Stimulated activated CD4-positive, alpha-beta T cell treated with anti-CD3 and anti-CD28 coated beads, Interleukin-2, amount 100 ng/mL, for 24 hours (primary cell): ENCODE measurements at regions not wholly inside any gene's neighbourhood (a gene's known extent, or its start where the extent isn't known, plus 50 kb on each side); places are given as distances from the start of the nearest gene placed in this dataset.

ENCODE experiments used
- DNase-seq, 2 donors: peaks; one replicate each; pipeline ENCODE4 v3.0.0-alpha.2; 2020

DNA sequence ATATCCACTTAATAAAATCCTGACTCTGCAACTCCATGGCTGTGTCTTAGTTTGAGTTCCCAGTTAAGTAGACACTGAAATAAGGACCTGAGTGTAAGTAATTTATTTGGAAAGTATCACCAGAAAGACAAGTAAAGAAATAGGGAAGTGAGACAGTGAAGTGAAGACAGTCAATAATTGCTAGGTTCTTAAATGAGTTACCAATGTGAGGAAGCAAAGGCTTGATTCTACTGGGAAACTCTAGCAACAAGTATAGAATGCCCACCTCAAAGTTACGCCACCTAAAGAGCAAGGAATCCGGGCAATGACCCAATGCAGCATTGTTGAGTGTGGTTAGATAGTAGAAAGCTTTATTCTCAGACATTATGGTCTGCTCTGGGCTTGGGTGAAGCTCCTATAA, 383.9 kb downstream of the TLR4 start:
- no peak for DNase-seq

DNA sequence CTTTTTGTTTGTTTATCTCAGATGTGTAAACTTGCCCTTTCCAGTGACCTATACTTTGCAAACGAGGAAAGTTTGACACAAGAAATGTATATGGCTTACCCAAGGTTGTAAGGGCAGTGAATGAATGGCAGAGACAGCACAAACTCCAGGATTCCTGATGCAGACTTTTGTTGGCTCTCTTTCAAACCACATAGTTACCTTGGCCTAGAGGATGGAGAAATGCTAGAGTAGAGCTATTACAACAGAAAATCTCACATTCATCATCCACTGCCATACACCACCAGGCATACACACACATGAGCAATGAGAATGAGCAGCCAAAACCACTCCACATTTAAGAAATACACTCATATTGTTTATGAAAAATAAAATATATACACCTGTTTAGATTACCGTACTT, 387.0 kb downstream of the TLR4 start:
- DNase-seq: no peak

DNA sequence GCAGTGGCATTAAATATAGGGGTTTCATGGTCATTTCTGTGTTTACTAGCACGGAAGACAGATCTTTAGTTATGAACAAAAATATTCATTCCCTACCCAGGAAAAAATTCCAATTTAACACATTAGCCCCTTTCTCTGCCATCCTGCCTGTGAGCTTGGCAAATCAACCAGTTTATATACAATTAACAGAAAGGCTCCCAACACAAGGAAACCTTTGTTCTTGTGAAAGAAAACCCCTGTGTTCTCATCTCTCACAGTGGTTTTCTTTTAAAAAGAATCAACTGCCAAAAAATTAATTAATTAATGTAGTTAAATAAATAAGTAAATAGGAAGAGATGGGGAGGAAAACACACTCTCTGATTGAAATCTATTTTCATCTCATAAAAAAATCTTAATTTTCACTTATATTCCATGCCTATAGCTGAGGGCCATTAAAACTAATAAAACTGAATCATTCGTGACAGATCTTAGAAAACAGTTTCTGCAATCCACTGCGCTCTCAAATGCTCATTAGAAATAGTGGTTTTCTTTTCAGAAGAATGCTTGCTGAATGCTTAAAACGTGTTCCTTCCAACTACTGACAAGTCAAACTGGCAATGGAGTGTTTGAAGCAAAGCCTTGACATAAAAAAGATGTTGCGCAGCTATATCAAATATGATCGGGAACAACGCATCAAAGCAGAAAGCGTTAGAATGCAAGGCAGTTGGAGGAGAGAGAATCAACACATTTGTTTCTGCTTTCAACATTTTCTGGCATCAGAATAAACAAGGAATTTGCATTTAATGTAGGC, 387.7 kb downstream of the TLR4 start:
- no peak for DNase-seq

DNA sequence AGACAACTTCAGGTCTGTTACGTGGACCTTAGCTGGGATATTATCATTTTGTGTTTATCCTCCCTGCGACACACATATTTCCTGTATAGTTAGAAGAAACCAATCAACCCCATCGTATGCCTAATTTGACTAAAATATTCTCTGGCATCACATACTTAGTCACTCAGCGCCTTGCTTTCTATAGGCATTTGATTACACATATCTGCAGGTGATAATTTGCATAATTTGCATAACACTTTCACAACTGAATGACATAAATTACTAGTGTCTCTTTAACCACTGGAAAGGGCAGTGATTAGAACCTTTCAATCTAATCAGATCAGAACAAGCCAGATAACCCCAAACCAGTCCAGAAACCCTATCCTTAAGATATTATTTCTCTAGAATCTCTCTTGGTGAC, 390.2 kb downstream of the TLR4 start:
- DNase-seq: no peak

DNA sequence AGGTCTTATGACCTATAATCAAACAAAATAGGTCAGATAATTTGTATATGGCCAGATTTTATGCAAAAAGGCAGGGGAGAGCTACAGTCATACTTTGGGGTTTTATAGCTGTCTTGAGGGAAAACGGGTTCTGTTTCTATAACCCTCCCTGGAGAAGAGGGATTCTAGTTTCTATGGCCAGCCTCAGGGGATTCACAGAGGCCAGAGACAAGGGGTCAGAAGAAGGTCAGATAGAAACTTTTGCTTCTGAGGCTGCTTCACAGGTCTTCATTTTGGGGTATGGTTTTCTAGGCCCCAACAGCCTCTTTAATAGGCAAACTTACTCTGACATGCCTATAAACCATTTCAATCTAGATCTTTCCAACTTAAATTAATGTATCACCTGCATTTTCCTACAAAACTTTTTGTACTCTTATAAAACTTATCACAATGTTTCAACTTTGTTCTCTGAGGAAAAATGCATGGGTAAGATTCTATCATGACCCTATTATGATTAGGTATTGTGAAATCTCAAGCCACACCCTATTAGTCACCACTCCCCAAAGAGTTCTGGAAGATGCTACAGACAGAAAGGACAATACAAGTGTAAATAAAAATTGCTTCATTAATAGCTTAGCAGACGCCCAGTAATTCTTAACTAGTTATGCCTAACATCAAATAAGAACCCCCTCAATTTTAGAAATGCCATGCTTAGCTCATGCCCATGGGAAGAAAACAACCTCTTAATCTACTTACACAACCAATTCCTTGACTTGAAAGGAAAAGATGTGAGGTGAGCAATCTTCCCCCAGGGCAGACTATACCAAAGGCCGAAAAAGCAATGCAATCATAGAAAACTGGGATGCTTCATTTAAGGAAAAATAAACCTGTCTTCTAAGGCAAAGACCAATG, 396.6 kb downstream of the TLR4 start:
- DNase-seq: no peak

DNA sequence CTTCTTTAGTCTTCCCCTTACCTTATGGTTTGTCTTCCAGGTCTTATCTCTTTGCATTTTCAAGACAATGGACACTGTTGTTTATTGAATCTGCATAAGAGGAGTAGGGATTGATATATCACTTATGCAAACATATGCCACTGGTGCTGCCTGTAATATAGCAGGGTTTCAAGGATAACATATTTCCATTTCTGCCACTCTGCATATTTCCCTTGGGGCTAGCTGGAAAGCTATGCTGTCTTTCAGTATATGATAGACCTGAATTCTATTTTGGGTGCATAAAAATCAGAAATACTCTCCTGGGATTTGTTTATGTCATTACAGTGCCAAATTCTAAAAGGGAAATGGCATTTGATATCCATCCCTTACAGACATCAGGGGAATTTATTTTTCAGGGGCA, 400.2 kb downstream of the TLR4 start:
- DNase-seq: no peak

GRCh38 chr9:118108971-118109370, 404.8 kb downstream of the TLR4 start:
- DNase-seq: no peak

- no peak for DNase-seq
Measured at GRCh38 chr9:118109542-118109941, 405.3 kb downstream of the TLR4 start.

GRCh38 chr9:118121361-118121760, 417.2 kb downstream of the TLR4 start:
- DNase-seq: no peak

DNA sequence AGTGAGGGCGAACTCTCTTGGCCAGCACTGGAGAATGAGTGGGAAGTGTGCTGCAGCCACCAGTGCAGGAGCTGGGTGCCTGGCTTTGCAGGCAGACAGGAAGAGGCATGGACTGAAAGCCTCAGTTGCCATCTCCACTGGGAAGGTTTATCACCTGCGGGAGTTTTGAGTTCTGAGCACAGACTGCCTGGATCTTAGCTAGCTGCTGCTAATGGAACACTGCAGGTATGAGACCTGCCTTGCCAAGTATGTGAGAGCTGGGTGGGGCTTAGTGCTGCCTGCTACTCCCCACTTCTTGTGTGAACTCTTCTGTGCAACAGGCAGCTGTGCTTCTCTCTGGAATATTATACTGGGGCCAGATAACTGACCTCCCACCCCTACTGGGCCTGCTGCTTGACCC, 424.1 kb downstream of the TLR4 start:
- DNase-seq: no peak

DNA sequence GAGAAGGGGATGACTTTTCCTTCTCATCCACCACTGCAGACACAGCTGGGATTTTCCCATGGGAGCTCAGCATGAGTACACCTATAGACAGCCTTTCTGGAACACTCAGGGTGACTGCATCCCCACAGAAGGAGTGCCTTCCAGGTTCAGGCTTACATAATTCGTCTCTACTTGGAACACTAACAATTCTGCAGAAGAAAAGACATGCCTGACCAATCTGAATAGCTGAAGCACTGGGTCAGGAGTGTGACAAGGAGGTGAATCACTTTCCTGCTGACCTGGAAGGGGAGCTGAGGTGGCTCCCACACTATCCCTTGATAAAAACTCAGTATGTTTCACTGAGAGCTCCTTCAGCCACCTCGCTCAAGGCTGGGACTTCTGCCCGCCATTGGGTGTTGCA, 425.3 kb downstream of the TLR4 start:
- no peak for DNase-seq

GRCh38 chr9:118148990-118149389, 444.8 kb downstream of the TLR4 start:
- DNase-seq: no peak

DNA sequence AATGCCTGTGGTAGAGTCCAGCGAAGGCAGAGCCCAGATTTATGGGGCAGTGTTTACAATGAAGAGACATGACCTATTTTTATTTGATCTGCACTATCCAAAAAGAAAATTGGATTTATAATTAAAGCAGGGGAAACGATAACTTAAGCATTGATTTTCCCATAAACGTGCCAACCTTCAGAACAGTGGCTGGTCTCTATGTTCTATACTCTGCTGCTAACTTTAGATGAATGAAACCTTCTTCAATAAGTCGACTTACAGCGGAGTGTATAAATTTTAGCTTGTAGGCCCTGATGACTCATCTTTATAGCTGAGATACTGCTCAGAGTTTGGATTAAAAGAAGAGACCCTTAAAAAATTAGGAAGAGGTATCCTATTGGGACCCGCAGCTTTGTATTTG, 452.6 kb downstream of the TLR4 start:
- no peak for DNase-seq

DNA sequence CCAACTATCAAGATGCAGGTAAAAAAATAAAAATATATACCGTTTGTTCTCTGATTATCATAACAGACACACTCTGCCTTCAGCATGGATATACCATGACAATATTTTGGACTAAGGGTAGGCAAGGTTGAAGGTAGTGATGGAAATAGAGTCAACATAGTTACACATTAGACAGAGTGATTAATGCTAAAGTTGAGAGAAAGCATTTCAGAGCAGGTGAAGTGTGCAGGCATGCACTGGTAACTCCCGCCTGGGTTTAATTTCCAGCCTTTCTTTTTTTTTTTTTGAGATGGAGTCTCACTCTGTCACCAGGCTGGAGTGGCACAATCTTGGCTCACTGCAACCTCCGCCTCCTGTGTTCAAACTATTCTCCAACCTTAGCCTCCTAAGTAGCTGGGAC, 458.5 kb downstream of the TLR4 start:
- DNase-seq: no peak

DNA sequence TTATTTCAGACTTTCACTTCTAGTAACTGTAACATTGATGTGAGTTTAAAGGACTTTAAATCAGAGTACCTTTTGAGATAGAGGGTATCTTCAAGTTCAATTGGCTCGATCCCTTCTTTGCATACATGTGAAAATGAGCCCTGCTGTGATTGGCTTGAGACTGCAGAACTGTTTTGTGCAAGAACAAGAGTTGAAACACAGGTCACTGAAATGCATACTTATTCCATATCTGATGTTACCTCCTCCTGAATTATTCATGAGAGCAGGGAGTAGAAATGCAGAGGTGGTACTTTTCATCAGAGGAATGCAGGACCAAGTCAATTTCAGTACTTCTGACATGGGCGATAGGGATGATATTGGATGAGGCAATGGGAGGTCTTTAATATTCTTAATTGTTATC, 459.5 kb downstream of the TLR4 start:
- DNase-seq: no peak

DNA sequence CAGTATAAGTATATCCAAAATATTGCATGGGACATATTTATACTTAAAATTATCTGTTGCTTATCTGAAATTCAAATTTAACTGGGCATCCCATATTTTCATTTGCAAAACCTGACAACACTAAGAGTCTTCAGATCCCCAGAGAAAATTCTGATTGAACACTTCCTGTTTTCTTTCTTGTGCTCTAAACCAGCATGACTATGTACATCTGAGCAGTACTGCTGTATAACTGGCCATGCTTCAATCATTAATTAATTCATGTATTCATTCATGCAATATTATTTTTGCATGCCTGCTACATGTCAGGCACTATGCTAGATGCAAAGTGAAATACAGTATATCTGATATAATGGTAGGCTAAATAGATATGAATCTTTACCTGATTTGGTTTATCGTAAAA, 461.2 kb downstream of the TLR4 start:
- no peak for DNase-seq

GRCh38 chr9:118170032-118170955, 466.1 kb downstream of the TLR4 start:
- no peak for DNase-seq

- no peak for DNase-seq
Measured at GRCh38 chr9:118177241-118177640, 473.0 kb downstream of the TLR4 start.

DNA sequence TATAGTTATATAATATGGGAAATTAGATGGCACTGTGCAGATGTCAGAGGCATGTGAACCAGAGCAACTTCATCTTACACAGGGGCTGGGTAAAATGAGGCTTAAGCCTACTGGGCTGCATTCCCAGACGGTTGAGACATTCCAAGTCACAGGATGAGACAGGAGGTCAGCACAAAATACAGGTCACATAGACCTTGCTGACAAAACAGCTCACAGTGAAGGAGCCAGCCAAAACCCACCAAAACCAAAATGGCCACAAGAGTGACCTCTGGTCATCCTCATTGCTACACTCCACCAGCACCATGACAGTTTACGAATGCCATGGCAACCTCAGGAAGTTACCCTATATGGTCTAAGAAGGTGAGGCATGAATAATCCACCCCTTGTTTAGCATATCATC, 479.4 kb downstream of the TLR4 start:
- DNase-seq: no peak

GRCh38 chr9:118187408-118187807, 483.2 kb downstream of the TLR4 start:
- no peak for DNase-seq

GRCh38 chr9:118189615-118190014, 485.4 kb downstream of the TLR4 start:
- DNase-seq: no peak

DNA sequence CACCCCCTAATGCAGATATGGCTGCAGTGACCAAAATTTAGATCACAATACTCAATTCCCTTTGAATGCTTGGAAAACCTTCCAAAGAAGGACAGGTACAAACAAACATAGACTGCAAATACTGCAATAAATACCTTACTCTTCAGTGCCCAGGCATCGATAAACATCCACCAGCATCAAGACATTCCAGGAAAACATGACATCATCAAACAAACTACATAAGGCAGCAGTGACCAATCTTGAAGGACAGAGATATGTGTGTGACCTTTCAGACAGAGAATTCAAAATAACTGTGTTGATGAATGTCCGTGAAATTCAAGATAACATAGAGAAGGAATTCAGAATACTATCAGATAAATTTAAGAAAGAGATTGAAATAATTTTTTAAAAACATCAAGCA, 488.6 kb downstream of the TLR4 start:
- no peak for DNase-seq

GRCh38 chr9:118209343-118209742, 505.1 kb downstream of the TLR4 start:
- DNase-seq: no peak
